ENCODE measurements at regions not wholly inside any gene's neighbourhood (a gene's known extent, or its start where the extent isn't known, plus 50 kb on each side); places are given as distances from the start of the nearest gene placed in this dataset.
"Not testable (repeated sequence)": the region's sequence is repeated elsewhere in the genome, so short reads cannot be mapped to it uniquely, and the experiment has no call there.

DNA sequence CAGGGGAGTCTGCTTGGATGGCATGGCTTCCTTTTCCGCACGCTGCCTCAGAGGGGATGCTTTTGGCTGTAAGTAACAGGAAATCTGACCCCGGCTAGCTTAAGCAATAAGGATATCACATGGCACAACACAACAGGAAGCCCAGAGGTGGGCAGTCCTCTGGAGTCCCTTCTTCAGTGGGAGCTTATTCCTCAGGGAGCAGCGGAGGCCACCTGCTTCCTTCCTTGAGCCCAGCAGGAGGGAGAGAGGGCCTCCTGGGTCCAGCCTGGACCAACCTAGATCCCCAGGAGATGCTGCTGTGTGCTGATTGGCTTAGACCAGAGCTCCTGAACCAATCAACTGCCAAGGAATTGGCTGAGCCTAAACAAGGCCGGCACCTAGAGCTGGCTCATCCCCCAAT is 66.3 kb downstream of the C9orf50 start:
- 71 to 80% methylated on average over 5 of the region's 5 CpGs for WGBS, 2 donors
- H3K27ac ChIP-seq: no peak overlapping the region
- TF ChIP-seq EP300 (IDR thresholded peaks at IDR 0.05) (no peak), POLR2AphosphoS5 (IDR thresholded peaks at IDR 0.05) (no peak), POLR2A (IDR thresholded peaks at IDR 0.05) (no peak)
- TF ChIP-seq, protein P1, sequence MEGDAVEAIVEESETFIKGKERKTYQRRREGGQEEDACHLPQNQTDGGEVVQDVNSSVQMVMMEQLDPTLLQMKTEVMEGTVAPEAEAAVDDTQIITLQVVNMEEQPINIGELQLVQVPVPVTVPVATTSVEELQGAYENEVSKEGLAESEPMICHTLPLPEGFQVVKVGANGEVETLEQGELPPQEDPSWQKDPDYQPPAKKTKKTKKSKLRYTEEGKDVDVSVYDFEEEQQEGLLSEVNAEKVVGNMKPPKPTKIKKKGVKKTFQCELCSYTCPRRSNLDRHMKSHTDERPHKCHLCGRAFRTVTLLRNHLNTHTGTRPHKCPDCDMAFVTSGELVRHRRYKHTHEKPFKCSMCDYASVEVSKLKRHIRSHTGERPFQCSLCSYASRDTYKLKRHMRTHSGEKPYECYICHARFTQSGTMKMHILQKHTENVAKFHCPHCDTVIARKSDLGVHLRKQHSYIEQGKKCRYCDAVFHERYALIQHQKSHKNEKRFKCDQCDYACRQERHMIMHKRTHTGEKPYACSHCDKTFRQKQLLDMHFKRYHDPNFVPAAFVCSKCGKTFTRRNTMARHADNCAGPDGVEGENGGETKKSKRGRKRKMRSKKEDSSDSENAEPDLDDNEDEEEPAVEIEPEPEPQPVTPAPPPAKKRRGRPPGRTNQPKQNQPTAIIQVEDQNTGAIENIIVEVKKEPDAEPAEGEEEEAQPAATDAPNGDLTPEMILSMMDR (IDR thresholded peaks at IDR 0.05): no peak
- H3K4me3 ChIP-seq: no peak overlapping the region
- no peaks in the 10 kb centered on the region for H3K27me3 ChIP-seq
- no peak for DNase-seq
- intact Hi-C loops (cut with DNase I): loop anchor here (5.0 kb wide), 1 partner anchor 97 kb away; no protein-coding TSS in a partner anchor
- no peaks in the 10 kb centered on the region for H3K36me3 ChIP-seq
- H3K4me1 ChIP-seq: peaks cover 0 to 17% (median 11%) of the 10 kb centered on the region in 4 donors
- H3K9me3 ChIP-seq: no peaks in the 10 kb centered on the region

DNA sequence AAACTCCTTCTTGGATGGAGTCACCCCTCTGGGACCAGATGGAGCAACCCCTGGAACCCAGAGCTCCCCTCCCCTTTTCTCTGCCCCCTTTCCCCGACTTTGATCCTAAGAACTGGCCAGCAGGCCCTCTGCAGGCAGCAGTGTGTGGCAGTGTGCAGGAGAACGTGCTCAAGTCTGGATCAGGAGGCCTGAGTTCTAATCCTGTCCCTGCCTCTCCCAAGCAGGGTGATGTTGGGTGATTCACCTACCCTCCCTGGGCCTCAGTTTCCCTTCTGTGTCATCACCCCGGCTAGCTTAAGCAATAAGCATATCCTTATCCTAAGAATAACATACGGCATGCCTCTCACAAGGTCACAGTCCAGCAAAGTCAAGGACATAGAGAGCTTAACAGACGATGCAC is 67.6 kb downstream of the C9orf50 start:
- no peak for DNase-seq
- Histone ChIP-seq H3K9me3 (no peaks in the 10 kb centered on the region), H3K4me3 (no peak overlapping the region), H3K27me3 (no peaks in the 10 kb centered on the region), H3K36me3 (no peaks in the 10 kb centered on the region), H3K27ac (no peak overlapping the region), H3K4me1 (peaks cover 0 to 21% (median 14%) of the 10 kb centered on the region in 4 donors)
- WGBS, 2 donors: 66 to 85% methylated on average over 5 of the region's 5 CpGs
- TF ChIP-seq EP300 (IDR thresholded peaks at IDR 0.05) (no peak), POLR2AphosphoS5 (IDR thresholded peaks at IDR 0.05) (no peak), POLR2A (IDR thresholded peaks at IDR 0.05) (no peak)
- TF ChIP-seq, protein P1 (IDR thresholded peaks at IDR 0.05): no peak
- intact Hi-C loops (cut with DNase I): loop anchor here (5.0 kb wide), 1 partner anchor 96 kb away; no protein-coding TSS in a partner anchor

DNA sequence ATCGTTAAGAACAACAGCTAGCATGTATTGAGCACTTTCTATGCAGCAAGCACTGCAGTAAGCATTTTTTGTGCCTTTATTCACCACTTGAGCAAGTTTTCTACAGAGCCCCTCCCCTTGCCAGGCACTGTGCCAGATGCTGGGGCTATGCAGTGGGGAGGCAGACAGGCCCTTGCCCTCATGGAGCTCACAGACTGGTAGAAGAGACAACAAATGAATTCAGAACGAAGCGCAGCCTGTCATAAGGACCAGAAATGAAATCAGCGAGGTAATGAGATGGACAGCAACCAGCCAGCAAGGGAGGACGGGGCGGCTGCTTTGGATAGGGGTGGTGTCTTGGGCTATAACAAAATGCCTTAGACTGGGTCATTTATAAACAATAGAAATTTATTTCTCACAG is 68.8 kb downstream of the C9orf50 start:
- Histone ChIP-seq H3K4me1 (peaks cover 0 to 21% (median 13%) of the 10 kb centered on the region in 4 donors), H3K27ac (peak overlapping the region in 1 of 4 donors; percentile 37), H3K4me3 (no peak overlapping the region), H3K9me3 (no peaks in the 10 kb centered on the region), H3K36me3 (no peaks in the 10 kb centered on the region), H3K27me3 (no peaks in the 10 kb centered on the region)
- DNase-seq: peak; percentile 65
- intact Hi-C loops (cut with DNase I): loop anchor here (5.0 kb wide), 1 partner anchor 95 kb away; no protein-coding TSS in a partner anchor
- WGBS, 2 donors: 79 to 85% methylated on average over 6 of the region's 6 CpGs
- TF ChIP-seq POLR2A (IDR thresholded peaks at IDR 0.05) (no peak), EP300 (IDR thresholded peaks at IDR 0.05) (no peak), POLR2AphosphoS5 (IDR thresholded peaks at IDR 0.05) (no peak)
- TF ChIP-seq, protein P1 (IDR thresholded peaks at IDR 0.05): no peak

DNA sequence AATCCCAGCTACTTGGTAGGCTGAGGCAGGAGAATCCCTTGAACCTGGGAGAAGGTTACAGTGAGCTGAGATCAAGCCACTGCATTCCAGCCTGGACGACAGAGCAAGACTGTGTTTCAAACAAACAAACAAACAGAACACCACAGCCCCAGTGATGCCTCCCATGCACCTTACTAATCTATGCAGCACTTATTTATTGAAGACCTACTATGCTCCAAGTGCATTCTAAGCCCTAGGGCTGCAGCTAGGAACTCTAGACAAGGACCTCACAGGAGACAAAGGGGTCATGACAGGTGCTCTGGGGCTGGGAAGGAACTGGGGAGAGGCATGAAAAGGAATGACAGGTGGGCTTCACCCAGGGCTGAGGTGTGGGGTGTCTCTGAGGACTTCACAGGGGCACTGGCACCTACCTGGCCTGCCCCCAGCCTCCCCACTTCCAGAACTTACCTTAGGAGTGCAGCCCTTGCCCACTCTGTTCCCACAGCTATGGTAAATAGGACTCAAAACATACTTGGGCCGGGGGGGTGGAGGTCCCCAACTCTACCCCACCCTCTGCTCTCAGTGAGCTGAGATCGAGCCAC is 69.4 kb downstream of the C9orf50 start:
- H3K4me1 ChIP-seq: peaks cover 0 to 21% (median 13%) of the 10 kb centered on the region in 4 donors
- no peak overlapping the region for H3K4me3 ChIP-seq
- 83 to 86% methylated on average over 3 of the region's 3 CpGs for WGBS, 2 donors
- TF ChIP-seq, protein P1 (IDR thresholded peaks at IDR 0.05): no peak
- TF ChIP-seq EP300 (IDR thresholded peaks at IDR 0.05) (no peak), POLR2A (IDR thresholded peaks at IDR 0.05) (no peak), POLR2AphosphoS5 (IDR thresholded peaks at IDR 0.05) (no peak)
- H3K27ac ChIP-seq: peak overlapping the region in 1 of 4 donors; percentile 37
- H3K27me3 ChIP-seq: no peaks in the 10 kb centered on the region
- intact Hi-C loops (cut with DNase I): loop anchor here (2.0 to 5.0 kb wide), 2 partner anchors 51 to 94 kb away; no protein-coding TSS in a partner anchor
- H3K36me3 ChIP-seq: no peaks in the 10 kb centered on the region
- no peaks in the 10 kb centered on the region for H3K9me3 ChIP-seq
- DNase-seq: peak; percentile 52

DNA sequence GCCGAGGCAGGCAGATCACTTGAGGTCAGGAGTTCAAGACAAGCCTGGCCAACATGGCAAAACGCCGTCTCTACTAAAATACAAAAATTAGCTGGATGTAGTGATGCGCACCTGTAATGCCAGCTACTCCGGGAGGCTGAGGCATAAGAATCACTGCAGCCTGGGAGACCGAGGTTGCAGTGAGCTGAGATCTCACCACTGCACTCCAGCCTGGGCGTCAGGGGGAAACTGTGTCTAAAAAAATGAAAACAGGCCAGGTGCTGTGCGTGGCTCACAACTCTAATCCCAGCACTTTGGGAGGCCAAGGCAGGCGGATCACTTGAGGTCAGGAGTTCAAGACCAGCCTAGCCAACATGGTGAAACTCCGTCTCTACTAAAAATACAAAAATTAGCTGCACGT is 69.9 kb downstream of the C9orf50 start:
- Histone ChIP-seq H3K4me1 (peaks cover 0 to 21% (median 13%) of the 10 kb centered on the region in 4 donors), H3K27ac (peak overlapping the region in 1 of 4 donors; percentile 80)
- H3K9me3 ChIP-seq, H3K36me3 ChIP-seq, H3K27me3 ChIP-seq, H3K4me3 ChIP-seq: not testable (repeated sequence)
- DNase-seq: peak; percentile 34
- 71 to 84% methylated on average over 11 of the region's 11 CpGs for WGBS, 2 donors
- intact Hi-C loops (cut with DNase I): loop anchor here (2.0 to 5.0 kb wide), 2 partner anchors 50 to 94 kb away; no protein-coding TSS in a partner anchor
